T-helper 1 cell treated with Interleukin-12 subunit alpha and Interleukin-12 subunit beta and Interleukin-4 antibody, amounts not matched to agents 30 ng/mL and 1 ng/mL, for 36 hours (primary cell): ENCODE measurements at regions not wholly inside any gene's neighbourhood (a gene's known extent, or its start where the extent isn't known, plus 50 kb on each side); places are given as distances from the start of the nearest gene placed in this dataset.
"Not testable (repeated sequence)": the region's sequence is repeated elsewhere in the genome, so short reads cannot be mapped to it uniquely, and the experiment has no call there.

Experiments
- intact Hi-C: fragments of 100-400 bp; cut with micrococcal nuclease; formaldehyde crosslinking; loops from one replicate; pipeline ENCODE4 v1.15.1; 2024

DNA sequence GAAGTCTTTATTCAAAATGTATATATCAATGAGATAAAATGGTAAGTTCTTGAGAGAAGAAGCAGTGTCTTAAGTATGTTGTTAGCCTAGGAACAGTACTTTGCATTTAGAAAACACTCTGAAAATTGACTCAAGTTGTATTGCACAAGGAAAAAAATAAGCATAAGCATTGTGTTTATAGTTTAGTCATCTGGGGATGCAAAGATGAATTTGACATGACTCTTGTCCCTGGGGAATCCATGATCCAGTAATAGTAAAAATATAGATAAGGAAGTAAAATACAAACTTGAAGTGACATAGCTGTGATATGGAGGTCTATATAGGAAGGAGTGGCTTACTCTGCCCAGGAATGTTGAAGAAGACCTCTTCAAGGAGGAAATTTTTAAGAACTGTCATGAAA is 185.0 kb upstream of the PTBP2 start:
- intact Hi-C loops: no loop called here

DNA sequence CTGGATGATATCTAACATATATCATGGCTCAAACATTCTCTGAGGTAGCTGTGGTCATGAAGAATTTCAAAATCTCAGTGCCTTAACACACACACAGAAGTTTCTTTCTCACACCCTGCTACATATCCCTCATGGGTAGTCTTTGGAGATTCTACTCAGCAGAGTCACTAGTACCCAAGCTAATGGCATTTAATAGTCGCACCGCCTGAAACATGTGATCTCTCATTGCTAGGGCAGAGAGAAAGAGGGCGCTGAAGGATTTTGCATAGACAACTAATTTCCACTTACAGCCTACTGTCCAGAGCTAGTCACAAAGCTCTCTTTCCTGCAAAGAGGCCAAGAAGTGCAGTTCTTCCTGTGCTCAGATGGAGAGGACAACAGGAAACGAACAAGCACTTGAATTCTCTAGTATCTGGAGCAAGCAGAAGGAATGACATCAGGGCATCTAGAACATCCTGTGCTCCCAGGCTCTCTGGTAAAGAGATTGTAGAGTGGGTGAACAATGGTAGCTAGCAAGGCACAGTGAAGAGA is 183.4 kb upstream of the PTBP2 start:
- intact Hi-C loops: no loop called here

GRCh38 chr1:96538883-96539282 is 182.7 kb upstream of the PTBP2 start:
- intact Hi-C loops: no loop called here

GRCh38 chr1:96541491-96541890 is 180.1 kb upstream of the PTBP2 start:
- intact Hi-C loops: no loop called here

DNA sequence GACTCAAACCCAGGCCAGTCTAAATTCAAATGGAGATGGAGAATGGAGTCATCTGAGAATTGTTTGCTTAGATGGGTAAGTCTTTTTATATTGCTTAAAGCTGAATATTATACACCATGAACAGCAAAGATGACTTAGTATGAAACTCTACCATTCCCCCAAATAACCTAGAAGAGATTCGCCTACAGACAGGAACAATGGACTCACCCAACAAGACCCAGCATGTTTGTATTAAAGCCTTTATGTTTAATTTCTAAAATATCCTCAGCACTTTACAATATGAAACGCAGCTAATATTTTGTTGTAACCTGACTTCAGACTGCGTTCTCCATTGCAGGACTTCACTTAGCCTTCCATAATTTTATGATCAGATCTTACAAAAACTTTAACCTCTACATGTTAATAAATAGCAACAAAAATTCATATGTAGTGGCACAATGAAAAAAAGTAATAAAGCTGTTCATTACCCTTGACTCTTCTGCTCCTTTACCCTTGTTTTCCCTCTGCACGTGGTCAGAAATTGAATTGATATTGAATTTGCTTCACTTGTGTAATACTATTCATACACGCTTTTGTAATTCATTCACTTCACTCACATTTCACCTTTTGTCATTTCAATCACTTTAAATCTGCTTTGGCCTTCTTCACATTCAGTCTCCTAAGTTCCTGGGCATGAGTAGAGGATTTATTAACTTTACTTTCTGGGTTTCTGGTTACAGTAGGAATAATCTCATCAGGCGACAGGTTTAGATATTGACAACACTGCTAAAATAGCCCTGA is 177.3 kb upstream of the PTBP2 start:
- intact Hi-C loops: no loop called here

DNA sequence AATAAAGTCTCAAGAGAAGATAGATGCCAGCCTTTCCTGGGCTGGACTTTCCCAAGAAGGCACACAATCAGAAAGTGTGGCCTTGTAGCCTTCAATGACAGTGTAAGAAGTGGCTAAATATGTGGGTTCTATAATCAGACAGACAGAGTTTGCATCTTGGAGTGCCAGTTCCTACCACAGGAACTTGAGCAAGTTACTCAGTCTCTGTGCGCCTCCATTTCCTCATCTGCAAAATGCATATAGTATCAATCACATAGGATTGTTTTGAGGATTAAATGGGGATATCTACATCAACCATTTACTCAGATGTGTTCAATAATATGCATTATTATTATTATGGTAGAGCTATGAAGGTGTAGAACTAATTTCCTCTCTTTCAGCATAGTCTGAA is 176.8 kb upstream of the PTBP2 start:
- intact Hi-C loops: no loop called here

GRCh38 chr1:96545935-96546656 is 175.5 kb upstream of the PTBP2 start:
- intact Hi-C loops: no loop called here

DNA sequence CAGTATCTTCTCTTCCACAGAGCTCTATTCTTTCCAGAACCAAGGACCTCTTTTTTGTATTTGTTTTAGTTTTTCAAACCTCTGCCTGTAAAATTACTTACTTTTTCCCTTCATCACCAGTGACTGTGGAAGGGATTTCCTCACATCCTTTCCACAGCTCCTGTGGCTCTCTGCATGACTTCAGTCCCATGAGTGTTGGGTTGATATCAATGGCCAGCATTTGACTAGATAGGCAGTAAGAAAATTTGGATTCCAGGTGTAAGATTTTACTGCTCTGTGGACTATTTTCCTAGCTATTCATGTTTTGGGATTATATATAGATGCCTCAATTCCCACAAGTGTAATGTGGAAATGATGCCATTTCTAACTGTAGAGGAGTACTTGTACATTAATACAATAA is 171.5 kb upstream of the PTBP2 start:
- intact Hi-C loops: no loop called here

DNA sequence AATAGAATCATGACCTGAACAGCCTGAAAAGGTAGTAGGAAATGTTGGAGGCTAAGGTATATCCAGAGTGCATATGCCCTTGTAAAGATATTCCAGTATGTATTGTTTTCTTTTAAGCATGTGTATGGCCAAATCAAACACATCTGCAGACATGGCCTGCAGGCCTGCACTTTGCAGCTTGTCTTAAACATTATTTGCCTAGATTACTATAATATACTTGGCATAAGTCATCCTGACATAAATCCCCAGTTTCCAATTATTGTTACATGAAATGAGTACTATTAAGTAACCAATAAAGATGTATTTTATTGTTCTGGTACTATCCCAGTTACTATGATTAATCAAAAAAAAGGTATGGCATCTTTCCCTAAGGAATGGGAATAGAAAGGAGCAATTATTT is 169.1 kb upstream of the PTBP2 start:
- intact Hi-C loops: no loop called here

DNA sequence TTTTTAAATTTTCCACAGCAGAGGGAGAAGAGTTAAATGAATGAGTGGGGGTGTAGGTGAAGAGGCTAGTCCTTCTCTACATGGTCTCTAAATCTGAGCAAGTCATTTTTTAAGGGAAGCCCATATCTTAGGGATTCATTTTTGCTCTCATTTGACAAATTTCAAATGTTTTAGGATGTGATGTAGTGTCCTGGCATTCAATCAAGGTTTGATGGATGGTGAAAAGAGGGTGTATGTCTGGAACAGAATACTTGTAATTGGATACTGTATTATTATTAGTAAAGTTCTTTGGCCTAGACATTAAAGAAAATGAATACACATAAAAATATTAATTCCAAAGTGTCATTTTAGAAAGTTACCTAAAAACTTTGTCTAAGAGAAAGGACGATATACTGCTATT is 167.8 kb upstream of the PTBP2 start:
- intact Hi-C loops: no loop called here

DNA sequence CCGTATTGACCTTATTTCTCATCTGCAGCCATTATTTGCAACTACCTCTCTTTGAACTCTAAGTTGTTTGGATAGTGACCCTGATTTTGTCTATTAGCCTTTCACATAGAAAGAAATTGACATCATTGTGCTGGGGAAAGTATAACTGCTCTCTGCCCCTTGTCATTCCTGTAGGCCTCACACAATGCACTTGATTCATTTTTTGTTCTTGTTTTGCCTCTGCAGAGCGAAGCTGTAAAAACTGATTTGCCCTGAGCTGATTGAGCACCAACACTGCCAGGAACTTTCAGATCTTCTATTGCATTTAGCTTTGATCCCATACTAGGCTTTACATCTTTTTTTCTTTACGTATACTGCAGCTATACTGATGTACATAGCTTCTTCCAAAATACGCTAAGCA is 167.2 kb upstream of the PTBP2 start:
- intact Hi-C loops: no loop called here

- intact Hi-C loops: no loop called here
These were observed 164.2 kb upstream of the PTBP2 start for GRCh38 chr1:96557336-96557735.

DNA sequence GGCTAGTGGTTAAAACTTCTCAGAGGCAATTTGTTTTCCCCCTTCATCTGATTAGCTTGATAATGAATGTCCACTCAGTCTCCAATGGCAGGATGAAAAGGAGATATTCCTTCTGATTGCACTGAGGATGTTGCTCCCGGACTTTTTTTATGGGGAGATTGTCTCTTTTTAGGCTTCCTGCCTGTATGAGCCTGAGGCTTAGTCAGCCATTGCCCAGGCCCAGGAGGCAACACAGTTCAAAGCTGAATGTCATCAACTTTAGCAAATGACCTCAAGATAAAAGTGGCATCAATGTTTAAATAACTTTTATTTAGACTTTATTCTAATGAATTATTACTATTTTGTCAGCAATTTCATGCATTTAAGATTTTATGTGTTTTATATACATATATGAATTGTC is 162.9 kb upstream of the PTBP2 start:
- intact Hi-C loops: no loop called here

- intact Hi-C loops: no loop called here
These were observed 162.4 kb upstream of the PTBP2 start for GRCh38 chr1:96559181-96559580.

- intact Hi-C loops: no loop called here
These were observed 161.6 kb upstream of the PTBP2 start for GRCh38 chr1:96559707-96560596.

GRCh38 chr1:96562094-96562493 is 159.5 kb upstream of the PTBP2 start:
- intact Hi-C loops: no loop called here

GRCh38 chr1:96564401-96564800 is 157.2 kb upstream of the PTBP2 start:
- intact Hi-C loops: not testable (repeated sequence)

DNA sequence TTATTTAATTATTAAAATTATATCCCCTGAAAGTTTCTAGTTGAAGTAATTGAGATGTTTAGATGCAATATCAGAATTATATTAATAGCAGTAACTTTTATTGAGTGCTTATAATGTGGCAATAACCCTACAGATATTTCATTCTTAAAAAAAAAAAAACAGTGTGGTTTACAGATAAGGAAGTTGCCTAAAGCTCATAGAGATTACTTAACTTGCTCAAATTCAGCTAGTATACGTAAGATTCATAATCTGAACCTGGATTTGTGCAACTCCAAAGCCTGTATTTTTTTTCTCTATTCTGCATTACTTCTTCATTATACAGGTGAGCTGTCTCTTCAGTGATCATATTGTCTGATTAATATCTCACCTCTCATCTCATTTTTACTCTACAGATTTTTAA is 156.0 kb upstream of the PTBP2 start:
- intact Hi-C loops: no loop called here

DNA sequence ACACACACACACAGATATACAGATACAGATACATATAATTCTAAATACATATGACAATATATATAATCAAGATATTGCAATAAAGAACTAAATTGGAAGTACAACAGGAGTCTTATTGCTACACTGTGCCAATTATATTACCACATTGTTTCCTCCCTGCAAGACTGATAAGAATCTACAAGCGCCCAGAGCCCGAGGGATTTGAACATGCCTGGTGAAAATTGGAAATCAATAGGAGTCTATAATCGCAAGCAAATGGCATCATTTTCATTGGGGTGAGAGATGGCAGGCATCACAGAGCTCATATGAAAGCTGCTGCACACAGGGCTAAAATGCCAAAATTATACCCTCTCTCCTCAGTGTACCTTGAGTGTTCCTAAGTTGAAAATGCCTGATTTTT is 152.9 kb upstream of the PTBP2 start:
- intact Hi-C loops: no loop called here

- intact Hi-C loops: no loop called here
These were observed 152.3 kb upstream of the PTBP2 start for GRCh38 chr1:96569288-96569687.

GRCh38 chr1:96579636-96580035 is 141.9 kb upstream of the PTBP2 start:
- intact Hi-C loops: no loop called here

- intact Hi-C loops: no loop called here
These were observed 140.7 kb upstream of the PTBP2 start for GRCh38 chr1:96580920-96581319.
